IPS-15b (cell line): ENCODE measurements at regions not wholly inside any gene's neighbourhood (a gene's known extent, or its start where the extent isn't known, plus 50 kb on each side); places are given as distances from the start of the nearest gene placed in this dataset.

Source experiments
- H3K27me3 ChIP-seq: one replicate; pipeline ENCODE4 v1.6.1; 2013; ENCODE audit warnings: low read length; ENCODE audit not compliant: control insufficient read depth, insufficient read depth
- H3K36me3 ChIP-seq: one replicate; pipeline ENCODE4 v1.6.1; 2013; ENCODE audit warnings: low read length; ENCODE audit not compliant: control insufficient read depth, insufficient read depth
- H3K4me1 ChIP-seq: one replicate; pipeline ENCODE4 v1.6.1; 2013; ENCODE audit warnings: mild to moderate bottlenecking, low read length; ENCODE audit not compliant: control insufficient read depth, insufficient read depth
- H3K4me3 ChIP-seq: one replicate; pipeline ENCODE4 v1.5.1; 2013; ENCODE audit warnings: low read depth, low read length
- H3K9ac ChIP-seq: one replicate; pipeline ENCODE4 v1.6.1; 2013; ENCODE audit warnings: low read depth, mild to moderate bottlenecking, low read length
- H3K9me3 ChIP-seq: one replicate; pipeline ENCODE4 v1.6.1; 2013; ENCODE audit warnings: mild to moderate bottlenecking, low read length; ENCODE audit not compliant: control insufficient read depth, insufficient read depth

DNA sequence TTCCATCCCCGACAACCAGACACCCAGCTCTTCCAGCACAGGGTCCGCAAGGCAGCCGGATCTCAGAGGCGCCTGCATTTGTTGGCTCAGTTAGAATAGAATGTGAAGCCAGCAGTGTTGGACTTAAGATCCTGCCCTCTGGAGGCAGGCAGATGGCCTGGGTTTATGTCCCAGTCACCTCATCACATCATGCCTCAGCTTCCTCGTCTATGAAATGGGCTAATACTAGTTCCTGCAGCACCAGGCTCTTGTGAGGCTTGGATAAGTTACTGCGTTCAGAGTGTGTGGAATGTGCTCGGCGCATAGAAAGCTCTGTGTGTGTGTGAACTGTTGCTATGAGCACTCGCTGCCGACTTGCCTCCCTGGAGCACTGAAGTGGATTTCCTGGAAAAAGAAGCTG is 202.5 kb upstream of the GPR26 start:
- Histone ChIP-seq H3K9ac (no peak overlapping the region), H3K4me1 (peaks cover 8% of the 10 kb centered on the region), H3K27me3 (peaks cover 2% of the 10 kb centered on the region), H3K9me3 (no peaks in the 10 kb centered on the region), H3K36me3 (no peaks in the 10 kb centered on the region), H3K4me3 (no peak overlapping the region)

DNA sequence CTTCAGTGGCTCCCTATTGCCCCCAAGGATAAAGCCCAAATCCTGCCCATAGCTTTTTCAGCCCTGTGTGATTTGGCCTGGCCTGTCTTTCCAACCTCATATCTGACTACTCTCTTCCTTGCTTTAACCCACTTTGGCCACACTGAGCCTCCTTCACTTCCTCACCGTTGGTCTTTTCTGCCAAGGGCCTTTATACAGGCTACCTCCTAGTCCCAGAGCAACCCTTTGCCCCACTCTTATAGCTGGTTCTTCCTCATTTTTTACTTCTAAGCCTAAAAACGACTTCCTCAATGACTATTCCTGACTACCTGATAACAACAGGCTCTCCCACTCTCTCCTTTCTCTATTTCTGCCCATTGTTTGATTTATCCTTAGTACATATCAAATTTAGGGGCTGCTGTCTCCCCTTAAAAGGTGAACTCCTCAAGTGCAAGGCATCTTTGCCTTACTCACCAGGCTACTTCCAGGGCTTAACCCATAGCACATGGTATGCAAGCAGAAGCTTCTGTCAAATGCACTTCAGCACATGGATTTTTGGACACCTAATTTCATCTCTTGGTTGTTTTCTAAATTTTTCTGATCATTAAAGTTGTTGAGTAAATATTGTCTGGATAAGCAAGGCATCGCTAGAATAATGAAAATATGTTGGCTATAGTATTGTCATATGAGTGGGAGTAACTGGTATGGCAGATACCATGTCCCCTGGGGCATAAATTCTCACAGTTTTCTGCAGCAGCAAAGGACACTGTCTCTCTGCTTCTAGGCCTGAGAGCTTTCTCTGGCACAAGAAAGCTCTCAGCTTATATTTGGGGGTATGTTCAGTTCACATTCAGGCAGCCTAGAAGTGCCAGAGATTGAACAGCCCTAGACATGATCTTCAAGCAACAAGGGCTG is 201.5 kb upstream of the GPR26 start:
- Histone ChIP-seq H3K4me3 (no peak overlapping the region), H3K9me3 (no peaks in the 10 kb centered on the region), H3K36me3 (no peaks in the 10 kb centered on the region), H3K27me3 (peaks cover 2% of the 10 kb centered on the region), H3K4me1 (peaks cover 3% of the 10 kb centered on the region), H3K9ac (no peak overlapping the region)

DNA sequence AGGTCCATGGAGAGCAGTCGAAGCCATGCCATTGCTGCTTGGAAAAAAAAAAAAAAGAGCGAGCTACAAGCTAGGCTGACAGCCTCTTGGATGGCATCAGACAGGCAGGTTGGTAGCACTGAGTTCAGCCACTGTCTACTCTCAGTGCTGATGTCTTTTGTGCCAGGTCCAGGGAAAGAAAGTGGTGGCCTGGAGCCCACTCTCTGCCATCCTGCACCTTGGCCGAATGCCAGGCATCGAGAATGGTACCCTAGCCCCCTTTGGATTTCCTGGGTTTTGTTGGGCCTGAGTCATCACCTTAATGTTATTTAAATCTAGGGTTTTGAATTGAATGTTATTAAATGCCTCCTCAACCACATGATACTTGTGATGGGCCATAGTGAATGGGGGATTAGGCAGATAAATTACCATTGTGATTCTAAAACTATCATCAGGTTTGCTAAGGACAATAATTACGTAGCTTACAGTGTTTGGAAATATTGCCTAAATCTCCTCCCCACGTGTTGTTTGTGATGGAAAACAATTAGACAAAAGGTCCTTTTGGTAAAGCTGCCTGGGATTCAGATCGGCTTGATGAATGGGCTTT is 195.7 kb upstream of the GPR26 start:
- Histone ChIP-seq H3K4me1 (peaks cover 13% of the 10 kb centered on the region), H3K9me3 (no peaks in the 10 kb centered on the region), H3K36me3 (no peaks in the 10 kb centered on the region), H3K27me3 (peaks cover 2% of the 10 kb centered on the region), H3K9ac (no peak overlapping the region), H3K4me3 (no peak overlapping the region)

DNA sequence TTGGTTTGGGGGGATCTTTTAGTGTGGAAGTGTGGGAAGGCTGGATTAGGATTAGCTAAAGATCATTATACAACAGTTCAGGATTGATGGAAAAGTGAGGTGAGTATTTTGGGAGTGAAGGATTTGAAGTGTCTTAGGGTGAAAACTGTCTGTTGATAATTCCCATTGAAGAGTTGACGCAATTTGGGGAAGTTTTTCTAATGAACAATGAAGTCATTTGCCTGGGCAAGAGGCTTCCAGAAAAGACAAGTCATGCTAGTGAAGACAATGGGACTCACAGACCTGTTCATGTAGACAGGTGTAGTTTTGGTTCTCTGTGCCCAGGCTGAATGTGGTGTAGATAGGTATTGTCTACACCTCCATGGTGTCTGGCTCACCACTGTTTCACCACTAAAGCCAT is 194.3 kb upstream of the GPR26 start:
- Histone ChIP-seq H3K9ac (no peak overlapping the region), H3K4me1 (peaks cover 13% of the 10 kb centered on the region), H3K4me3 (no peak overlapping the region), H3K36me3 (no peaks in the 10 kb centered on the region), H3K27me3 (peaks cover 2% of the 10 kb centered on the region), H3K9me3 (no peaks in the 10 kb centered on the region)

DNA sequence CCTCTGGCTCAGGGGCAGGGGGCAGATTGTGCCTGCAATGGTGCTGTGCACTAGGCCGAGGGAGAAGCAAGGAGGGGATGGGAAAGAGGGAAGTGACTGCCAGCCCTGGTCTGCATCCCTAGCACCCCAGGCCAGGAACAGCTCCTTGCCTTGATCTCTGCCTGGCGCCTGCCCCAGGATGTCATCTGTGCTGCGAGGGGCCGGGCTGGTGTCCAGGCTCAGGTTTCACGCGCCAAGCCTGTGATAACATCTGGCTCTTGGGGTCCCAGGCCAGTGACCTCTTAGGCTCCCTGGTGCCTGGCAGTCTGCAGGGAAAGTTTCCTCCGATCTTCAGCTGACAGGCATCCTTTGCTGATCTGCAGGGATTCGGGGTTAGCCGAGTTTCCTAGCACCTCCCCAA is 193.5 kb upstream of the GPR26 start:
- no peak overlapping the region for H3K9ac ChIP-seq
- no peaks in the 10 kb centered on the region for H3K36me3 ChIP-seq
- H3K4me3 ChIP-seq = no peak overlapping the region
- H3K27me3 ChIP-seq = no peaks in the 10 kb centered on the region
- peaks cover 13% of the 10 kb centered on the region for H3K4me1 ChIP-seq
- no peaks in the 10 kb centered on the region for H3K9me3 ChIP-seq

DNA sequence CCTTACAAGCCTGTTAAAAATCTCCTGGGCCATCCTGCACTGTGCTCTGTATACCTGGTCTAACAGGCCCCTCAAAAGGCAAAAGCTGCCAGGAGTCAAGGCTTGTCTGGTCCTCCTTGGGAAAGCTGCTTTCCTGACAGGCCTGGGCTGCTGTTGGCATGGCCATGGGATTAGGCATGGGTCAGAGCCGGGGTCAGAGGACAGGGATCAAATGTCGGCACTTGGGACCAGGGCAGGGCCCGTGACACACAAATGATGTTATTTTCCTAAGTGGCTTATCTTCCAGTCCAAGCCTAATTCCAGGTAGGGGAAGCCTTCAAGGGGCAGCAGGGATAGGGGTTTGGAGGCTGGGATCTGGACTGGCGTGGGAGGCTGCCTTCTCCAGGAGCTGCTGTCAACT is 191.5 kb upstream of the GPR26 start:
- no peaks in the 10 kb centered on the region for H3K36me3 ChIP-seq
- peaks cover 13% of the 10 kb centered on the region for H3K4me1 ChIP-seq
- no peak overlapping the region for H3K9ac ChIP-seq
- H3K4me3 ChIP-seq = no peak overlapping the region
- H3K27me3 ChIP-seq = no peaks in the 10 kb centered on the region
- no peaks in the 10 kb centered on the region for H3K9me3 ChIP-seq

DNA sequence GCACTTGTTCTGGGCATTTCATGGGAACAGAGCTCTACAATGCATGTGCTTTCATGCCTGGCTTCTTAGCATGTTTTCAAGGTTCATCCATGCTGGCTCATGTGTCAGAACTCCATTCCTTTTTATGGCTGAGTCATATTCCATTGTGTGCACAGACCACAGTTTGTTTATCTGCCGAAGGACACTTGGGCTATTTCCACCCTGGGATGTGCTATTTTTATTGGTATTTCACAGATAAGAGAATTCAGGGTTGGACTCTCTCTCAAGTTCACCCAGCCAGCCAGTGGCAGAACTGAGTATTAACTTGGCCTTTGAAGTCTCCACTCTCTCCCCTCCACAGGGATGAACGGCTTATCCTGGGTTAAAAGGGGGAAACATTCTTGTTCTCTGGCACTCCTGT is 190.7 kb upstream of the GPR26 start:
- no peaks in the 10 kb centered on the region for H3K27me3 ChIP-seq
- no peaks in the 10 kb centered on the region for H3K9me3 ChIP-seq
- H3K36me3 ChIP-seq = no peaks in the 10 kb centered on the region
- H3K4me1 ChIP-seq = peaks cover 8% of the 10 kb centered on the region
- H3K4me3 ChIP-seq = no peak overlapping the region
- no peak overlapping the region for H3K9ac ChIP-seq

DNA sequence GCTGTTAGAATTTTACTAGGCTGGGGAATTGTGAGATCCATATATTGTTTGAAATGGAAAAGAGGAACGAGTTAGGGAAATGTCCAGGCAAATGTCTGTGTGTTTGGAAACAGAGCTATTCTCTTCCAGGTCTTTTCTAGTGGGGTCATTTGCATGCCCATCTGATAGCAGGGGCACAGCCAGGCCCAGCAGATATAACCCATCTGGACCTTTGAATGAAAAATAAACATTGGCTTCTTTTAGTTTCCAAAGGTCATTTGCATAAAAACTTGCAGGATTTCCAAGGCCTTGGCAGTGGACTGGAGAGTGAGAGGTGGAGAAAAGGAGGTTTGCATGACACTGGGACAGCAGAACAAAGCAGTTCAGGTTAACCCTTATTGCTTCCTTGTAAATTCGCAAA is 188.0 kb upstream of the GPR26 start:
- Histone ChIP-seq H3K4me3 (no peak overlapping the region), H3K4me1 (no peaks in the 10 kb centered on the region), H3K9ac (no peak overlapping the region), H3K36me3 (no peaks in the 10 kb centered on the region), H3K27me3 (no peaks in the 10 kb centered on the region), H3K9me3 (no peaks in the 10 kb centered on the region)

DNA sequence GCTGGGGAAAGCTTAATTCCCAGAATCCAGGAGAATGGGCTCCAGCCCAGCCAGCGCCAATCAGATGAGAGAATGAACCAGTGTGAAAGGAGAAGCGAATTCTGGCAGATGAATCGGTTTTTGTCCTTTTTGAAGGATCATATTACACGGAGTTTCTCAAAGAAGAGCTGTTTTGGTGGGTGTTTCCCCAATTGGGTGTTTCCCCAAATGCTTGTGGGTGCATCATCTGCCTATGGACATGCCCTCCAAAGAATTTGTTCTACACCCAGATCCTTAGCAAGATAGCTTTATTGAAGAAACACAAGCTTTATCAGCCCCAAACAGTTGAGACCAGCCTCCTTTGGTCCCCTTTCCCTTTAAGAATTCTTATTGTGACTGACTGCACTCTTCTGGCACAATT is 186.5 kb upstream of the GPR26 start:
- no peak overlapping the region for H3K4me3 ChIP-seq
- no peak overlapping the region for H3K9ac ChIP-seq
- no peaks in the 10 kb centered on the region for H3K4me1 ChIP-seq
- no peaks in the 10 kb centered on the region for H3K27me3 ChIP-seq
- H3K9me3 ChIP-seq = no peaks in the 10 kb centered on the region
- no peaks in the 10 kb centered on the region for H3K36me3 ChIP-seq

DNA sequence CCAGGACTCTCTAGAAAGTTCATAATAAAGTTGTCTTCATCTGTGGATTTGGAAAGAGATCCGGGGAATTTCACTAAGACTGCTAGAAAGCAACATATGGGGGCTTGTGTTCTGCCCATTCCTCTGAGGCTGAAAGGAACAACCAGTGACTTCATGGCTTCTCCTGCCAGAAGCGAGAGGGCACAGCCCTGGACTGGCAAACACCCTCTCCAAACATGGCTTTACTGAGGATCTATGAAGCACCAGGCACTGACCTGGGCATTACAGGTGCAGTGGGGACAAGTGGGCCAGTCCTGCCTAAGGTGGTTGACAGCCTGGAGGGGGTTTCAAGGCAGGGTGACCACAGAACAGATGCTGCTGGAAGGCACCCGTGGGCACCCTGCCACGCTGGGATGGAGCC is 185.8 kb upstream of the GPR26 start:
- H3K27me3 ChIP-seq = no peaks in the 10 kb centered on the region
- H3K9ac ChIP-seq = no peak overlapping the region
- H3K9me3 ChIP-seq = no peaks in the 10 kb centered on the region
- no peaks in the 10 kb centered on the region for H3K36me3 ChIP-seq
- no peaks in the 10 kb centered on the region for H3K4me1 ChIP-seq
- no peak overlapping the region for H3K4me3 ChIP-seq

DNA sequence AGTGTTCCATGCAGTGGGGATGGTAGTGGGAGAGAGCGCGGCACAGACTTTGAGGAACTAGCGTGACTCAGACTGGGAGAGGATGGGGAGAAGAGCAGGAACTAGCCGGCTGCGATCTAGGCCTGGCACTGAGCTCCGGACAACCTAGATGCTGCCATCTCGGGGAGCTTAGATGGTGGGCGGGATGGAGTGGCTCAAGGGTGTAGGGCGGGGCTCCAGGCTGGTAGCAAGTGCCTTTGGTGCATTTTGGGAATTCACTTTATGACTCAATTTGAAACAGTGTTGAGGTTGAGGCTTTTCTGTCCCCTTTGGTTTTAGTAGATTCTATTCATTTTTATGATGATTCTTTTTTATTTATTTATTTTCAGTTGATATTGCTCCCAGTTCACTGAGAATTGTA is 185.3 kb upstream of the GPR26 start:
- H3K4me1 ChIP-seq = no peaks in the 10 kb centered on the region
- no peaks in the 10 kb centered on the region for H3K9me3 ChIP-seq
- no peak overlapping the region for H3K9ac ChIP-seq
- no peak overlapping the region for H3K4me3 ChIP-seq
- no peaks in the 10 kb centered on the region for H3K27me3 ChIP-seq
- H3K36me3 ChIP-seq = no peaks in the 10 kb centered on the region

DNA sequence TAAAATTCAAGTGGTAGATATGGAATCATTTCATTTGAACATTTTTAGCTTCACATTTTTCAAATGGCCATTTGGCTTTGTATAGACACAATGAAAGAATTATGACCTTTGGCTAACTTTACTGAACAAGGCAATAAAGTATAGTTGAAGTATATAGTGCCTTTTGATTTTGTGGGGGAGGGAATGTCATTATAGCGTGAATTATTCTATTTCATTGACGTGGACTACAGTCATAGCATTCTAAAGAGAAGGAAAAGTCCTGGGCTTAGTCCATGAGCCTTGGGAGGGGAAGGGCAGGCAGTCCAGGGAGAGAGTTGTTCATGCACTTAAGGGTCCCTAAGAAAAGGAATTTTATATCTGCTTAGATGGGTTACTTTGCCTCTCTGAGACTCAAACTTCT is 181.4 kb upstream of the GPR26 start:
- H3K4me1 ChIP-seq = no peaks in the 10 kb centered on the region
- no peak overlapping the region for H3K9ac ChIP-seq
- H3K36me3 ChIP-seq = no peaks in the 10 kb centered on the region
- H3K27me3 ChIP-seq = no peaks in the 10 kb centered on the region
- no peak overlapping the region for H3K4me3 ChIP-seq
- no peaks in the 10 kb centered on the region for H3K9me3 ChIP-seq
